GM21786 (cell line): ENCODE measurements at regions not wholly inside any gene's neighbourhood (a gene's known extent, or its start where the extent isn't known, plus 50 kb on each side); places are given as distances from the start of the nearest gene placed in this dataset.

Experiments used
- ATAC-seq: cut with Tn5 transposase; IDR thresholded peaks from one replicate; pipeline ENCODE4 v1.9.1; 2021; ENCODE audit not compliant: unreplicated experiment

DNA sequence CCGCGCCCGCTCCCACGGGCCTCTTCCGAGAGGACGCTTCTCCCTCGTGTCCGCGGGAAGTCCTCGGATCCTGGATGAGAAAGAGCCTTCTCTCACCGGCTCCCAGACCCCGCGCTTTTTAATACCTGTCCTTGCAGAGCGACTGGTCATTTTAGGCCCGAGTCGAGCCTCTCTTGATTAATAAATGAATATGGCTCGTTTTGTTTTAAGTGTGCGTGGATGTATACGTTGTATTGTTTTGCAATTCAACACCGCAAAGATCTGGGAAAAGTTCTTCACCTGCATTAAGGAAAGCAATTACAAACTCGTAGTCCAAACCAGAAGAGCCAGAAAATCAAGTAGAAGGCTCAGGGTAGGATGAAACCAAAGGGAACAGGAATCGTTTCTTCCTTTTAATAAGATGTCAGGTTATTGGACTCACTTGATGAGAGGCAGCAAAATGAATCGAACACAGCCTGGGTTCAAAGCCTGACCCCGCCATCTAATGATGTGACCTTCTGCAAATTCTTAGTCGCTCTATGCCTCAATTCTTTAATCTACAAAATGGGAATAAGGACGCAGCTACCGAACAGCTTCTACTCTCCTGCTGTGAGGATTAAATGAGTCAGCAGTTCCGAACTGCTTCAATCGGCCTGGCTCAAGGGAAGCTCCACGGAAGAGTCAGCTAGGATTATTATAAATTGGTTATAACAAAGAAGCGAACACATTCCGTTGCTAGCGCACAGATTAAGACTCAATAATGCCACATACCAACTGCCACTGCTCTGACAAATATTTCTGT is 277.8 kb upstream of the NEBL start:
- ATAC-seq, result no peak

DNA sequence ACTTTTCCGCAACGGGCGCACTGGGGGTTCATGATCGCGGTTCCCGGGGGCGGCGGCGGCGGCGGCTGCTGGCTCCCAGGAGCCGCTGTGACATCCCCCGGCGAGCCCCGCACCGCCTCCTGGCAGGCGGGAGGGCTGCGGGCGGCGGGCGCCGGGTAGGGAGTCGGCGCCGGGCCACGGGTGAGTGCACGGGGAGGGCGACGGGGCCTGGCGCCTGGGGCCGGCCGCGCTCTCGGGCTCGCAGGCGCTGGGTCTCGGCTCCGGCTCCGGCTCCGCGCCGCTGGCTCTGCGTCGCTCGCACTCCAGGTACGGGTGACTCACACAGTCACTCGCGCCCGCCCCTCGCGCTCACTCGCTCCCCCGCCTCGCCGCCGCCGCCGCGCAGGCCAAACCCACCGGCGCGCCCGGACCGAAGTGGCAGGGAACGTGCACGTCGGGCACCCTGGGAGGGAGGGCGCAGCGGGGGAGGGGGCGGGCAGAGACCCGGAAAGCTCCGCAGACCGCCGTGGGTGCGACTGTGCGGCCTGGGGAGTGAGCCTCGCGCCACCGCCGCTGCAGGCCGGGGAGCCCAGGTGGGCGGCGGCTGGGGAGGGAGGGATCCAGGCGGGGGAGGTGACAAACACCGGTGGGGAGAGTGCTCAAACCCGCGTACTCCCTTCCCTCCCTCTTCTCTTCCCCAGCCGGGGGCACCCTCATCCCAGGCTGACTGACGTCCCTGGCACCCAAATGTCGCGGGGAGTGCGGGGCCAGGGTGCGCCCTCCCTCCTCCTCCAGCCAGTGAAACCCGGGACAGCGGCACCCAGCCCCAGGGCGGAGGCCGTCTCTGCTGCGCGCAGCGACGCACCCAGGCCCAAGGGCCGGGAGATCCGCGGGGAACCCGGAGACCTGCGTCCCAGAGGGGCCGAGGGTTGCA is 276.9 kb upstream of the NEBL start:
- ATAC-seq, result peak; percentile 49

DNA sequence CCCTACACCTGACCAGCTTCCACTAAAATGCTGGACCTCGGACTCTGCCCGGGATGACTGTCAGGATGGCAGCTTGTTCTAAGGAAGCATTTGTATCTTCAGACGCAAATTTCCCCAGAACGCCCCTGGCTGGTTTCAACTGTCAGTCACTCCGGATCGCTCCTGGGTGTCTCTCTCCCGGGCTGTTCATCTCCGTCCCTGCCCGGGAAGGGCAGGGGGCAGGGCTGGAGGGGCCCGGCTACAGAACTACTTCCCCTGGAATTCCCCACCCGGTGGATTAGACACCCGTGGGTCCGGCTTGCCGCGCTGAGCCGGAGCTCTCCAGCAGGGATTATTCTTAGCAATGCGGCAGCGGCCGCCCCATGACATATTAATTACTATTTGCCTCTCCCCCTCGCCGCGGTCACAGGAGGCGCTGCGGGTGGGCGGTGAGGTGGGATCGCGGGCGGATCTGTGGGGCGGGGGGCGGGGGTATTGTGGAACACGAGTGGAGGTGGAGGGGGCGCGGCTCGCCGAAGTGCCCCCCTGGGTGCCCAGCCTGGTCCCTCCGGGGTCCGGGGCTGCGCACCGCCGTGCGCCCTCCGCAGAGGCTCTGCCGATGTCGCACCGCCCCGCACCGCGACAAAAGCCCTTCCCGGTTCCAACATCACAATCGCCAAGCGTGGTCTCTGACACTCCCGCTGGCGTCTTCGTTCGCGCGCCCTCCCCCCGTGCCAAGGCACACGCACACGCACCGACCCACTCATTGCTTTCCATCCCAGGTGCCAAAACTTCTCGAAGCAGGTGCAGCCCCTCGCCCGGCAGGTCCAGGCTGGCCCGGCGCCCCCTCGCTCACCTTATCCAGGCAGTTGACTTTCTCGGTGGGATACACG is 276.1 kb upstream of the NEBL start:
- no peak for ATAC-seq

DNA sequence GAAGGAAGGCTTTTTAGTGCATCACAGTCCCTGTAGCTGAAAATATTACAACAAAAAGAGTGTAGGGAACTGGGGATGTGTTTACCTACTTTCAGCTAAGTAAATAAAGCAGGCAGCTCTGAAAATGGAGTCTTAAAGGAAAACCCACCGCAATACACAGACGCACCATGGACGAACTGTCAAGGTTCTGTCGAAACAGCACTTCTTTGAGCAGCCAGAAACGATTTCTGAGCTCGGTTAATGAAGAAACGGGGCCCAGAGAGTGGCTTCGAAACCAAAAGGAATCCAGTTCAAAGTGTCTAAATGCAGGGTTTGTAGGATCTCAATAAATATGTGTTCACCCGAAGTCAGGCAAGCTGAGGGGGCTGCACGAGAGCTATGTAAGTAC is 275.4 kb upstream of the NEBL start:
- no peak for ATAC-seq

DNA sequence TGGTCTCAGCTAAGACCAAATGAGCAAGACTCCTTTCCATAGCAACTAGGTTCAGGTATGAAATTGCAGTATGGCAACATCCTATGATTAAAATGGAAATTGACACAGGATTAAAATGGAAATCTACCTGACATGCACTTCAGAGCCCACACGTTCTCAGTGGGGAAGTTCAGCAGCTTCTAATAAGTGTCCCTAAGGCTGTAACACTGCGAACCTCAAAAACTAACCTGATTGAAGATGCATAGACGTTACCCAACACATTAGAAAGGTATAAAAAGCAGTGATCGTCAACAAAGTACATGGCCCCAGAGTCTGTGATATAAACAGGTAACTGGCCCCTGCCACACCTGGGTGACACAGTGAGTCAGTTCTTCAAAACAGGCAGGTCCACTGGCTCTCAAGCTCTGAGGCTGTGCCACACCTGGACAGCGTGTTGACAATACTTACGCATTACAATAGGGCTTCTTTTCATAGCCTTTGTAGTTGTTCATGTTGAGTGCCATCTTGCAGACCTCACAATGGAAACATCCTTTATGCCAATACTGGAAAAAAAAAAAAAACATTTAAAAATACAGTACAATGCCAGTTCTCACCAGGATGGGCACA is 274.9 kb upstream of the NEBL start:
- ATAC-seq, result no peak

DNA sequence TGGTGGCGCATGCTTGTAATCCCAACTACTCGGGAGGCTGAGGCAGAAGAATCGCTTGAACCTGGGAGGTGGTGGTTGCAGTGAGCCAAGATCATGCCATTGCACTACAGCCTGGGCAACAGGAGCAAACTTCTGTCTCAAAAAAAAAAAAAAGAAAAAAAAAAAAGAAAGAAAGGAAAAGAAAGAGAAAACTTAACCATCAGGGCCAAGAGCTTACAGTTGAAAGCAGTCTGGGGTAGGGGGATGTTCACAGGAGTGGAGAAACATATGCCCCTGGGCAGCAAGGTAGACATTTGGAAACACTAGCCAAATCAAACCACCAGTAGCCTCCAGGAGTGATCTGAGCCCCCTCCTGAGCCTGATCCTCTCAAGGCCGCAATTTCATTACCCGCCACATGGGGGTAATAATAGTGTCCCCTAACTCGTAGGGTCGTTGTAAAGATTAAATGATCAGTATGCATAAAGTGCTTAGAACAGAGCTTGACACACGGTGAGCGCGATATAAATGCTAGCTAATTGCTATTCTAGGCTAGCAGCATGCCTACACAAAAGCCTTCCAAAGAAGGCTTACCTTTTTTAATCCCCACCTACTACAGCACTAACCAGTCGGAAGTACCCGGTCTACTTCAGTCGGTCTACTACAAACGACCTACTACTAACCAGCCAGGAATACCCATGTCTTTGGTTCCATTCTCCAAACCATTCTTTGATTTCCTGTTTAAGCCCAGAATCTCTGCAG is 274.3 kb upstream of the NEBL start:
- ATAC-seq, result no peak

DNA sequence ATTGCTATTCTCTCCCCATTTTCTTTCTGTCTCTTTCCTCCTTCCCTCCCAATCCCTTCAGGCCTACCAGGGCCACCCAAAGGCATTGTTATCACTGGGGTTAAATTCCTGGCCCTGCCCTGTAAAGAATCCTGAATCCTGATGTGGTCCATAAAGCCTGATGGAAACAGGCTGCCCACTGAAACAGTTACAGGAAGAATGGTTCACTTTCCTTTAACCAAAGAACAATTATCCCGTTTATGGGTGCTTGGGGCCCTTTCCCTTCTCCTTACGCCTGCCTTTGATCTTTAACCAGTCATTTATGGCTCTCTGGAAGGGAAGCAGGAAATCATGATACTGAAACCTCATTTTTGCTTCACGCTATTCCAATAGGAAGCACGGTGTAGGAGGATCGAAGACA is 273.1 kb upstream of the NEBL start:
- no peak for ATAC-seq

DNA sequence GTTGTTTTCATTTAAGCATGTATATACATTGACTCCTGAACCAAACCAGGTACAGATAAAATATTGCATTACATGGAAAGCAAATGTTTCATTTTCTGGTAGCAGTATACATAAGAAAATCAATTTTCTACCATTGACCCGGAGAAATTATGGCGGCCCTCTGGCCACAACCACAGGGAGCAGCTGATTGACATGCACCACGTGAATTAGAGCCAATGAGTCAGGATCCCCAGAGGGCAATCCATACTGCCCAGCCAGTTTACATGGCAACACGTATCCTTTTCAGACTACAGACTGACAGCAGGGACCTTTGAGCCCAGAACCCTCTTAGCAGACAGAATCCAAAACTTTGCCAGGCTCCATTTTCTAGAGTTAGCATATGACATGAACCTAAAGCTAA is 272.2 kb upstream of the NEBL start:
- ATAC-seq, result no peak

DNA sequence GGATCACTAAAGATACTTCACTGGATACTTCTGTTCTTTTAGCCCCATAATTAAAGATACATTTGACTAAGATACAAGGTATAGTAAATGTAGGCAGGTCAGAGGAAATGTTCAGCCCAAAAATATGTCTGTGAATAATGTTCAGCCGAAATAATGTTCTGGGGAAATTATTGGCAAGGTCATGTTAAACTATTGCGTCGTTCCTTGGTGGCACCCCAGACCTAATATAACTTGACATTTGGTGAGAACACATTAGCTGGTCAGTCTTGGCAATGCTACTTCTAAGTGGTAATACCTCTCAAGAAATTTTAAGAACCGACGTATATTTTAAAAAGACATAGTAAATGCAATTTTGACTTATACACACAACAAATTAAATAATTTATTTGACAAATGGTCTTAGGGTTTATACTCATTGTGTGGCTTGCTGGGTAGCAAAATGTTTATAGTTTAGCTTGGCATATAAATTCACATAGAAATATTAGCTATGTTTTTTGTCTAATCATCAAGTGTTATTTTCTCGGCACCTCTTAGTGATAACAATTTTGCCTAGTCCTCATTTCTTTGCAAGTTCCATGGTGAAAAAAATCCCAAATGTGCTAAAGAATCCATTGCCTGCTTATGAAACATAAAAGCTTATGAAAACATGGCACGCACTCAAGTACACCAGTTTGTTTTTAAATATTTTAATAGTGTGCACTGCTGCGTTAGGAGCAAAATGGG is 270.3 kb upstream of the NEBL start:
- ATAC-seq, result no peak

DNA sequence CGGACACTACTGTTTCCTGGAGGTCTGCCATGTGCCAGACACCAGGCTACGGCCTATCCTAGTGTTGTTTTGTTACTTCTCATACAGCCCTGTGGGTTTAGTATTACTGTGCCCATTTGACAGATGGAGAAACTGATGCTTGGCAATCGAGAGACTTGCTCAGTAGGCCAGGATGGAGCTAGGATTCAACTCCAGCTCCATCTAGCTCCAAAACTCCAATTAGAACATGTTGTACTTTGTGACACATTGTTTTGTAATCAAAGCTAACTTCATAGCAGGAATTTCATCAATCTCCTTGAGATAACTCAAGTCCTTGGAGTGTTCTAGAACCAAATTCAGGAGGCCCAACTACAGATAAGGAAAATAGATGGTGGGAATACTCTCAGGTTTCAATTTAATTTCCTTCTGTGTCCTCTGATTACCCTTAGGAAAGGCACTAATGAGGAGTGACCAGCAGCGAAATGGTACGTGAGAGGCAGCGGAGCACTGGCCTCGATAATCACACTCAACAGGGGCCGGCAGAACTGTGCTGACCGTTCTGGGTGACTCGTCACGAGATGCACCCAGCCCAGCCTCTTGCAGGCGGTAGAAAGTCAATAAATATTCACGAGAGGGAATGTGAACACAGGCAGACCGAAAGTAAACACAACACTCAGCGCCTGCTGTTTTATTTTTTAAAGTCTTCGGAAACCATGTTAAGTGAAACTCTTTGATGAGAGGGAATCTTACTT is 269.6 kb upstream of the NEBL start:
- no peak for ATAC-seq

DNA sequence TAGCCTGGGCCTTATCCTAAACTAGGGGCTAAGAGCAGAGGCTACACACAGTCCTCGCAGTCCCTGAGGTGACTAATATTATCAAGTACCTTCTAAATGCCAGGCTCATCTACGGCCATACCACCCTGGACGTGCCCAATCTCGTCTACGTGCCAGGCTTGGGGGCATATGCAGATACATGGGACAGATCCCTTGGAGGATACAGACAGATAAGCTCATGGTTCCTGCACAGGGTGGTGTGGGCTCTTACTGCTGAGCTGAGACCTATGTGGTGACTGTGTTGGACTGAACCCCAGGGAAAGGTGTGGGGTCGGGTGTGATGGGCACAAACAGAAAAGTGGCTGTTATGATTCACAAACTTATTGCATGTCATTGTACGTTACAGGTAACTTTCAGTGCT is 268.4 kb upstream of the NEBL start:
- no peak for ATAC-seq

DNA sequence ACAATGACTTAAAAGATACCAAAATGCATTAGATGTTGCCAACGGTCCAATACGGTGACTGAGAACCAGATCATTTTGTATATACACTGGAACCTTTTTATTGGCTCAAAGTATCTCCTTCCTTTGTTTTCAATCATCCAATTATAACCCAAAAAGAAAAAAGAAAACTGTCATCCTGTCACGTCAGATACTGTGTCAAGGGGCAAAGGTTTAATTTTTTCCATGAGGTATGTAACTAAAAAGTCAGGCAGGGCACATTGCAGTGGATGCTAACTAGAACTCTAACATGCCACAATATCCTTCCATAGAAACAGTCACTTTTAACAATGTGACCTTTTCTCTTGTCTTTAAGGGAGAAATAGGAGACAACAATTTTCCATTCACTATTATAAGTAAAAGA is 267.6 kb upstream of the NEBL start:
- ATAC-seq, result no peak

DNA sequence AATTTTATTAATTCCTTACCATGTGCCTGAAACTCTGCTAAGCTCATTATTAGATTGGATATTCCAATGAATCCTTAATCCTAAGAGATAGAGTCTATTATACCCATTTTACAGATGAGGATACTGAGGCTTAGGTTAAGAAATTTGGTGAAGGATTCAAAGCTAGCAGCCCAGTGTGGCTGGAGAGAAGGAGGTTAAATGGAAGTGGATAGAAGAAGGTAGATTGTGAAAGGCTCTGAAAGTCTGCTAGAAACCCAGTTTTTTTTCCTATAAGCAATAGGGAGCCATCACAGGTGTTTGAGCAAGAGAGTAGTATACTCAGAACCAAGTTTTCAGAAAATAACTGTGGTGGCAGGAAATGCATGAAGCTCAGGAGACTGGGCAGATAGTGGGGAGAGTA is 265.8 kb upstream of the NEBL start:
- no peak for ATAC-seq

DNA sequence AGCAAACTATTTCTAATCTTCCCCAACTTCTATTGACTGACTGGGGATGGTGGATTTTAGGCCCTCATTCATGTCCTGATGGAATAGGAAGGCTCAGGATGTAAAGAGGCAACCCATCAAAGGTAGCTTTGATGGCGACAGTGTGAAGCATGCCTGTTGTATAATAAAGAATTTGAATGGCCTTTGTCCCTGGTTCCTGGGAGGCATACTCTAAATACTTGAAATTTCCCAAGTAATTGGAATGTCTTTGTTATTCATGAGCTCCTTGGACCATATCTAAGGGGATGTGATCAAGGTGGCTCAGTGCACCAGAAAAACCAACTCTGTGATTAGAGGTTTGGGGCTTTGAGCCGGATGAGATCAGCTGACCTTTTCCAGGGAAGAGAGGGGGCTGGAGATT is 264.5 kb upstream of the NEBL start:
- no peak for ATAC-seq

DNA sequence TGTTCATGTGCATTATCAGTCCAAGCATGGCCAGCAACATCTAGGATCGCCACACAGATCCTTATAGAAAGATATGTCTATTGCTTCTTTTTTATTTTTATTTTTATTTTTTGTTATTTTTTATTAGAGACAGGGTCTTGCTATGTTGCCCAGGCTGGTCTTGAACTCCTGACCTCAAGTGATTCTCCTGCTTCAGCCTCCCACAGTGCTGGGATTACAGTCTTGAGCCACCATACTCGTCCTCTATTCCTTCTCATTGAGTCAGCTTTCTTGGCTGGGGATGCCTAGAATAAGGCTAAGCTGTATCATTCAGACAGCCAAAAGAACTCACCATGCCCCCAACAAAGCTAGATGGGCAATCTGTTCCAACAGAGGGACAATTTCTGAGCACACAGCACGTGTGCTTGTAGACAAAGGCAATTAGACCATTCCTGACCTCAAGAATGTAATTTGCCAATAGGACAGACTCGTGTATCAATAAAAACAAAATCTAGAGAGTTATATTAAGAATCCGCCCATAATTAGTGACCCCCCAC is 264.0 kb upstream of the NEBL start:
- no peak for ATAC-seq

DNA sequence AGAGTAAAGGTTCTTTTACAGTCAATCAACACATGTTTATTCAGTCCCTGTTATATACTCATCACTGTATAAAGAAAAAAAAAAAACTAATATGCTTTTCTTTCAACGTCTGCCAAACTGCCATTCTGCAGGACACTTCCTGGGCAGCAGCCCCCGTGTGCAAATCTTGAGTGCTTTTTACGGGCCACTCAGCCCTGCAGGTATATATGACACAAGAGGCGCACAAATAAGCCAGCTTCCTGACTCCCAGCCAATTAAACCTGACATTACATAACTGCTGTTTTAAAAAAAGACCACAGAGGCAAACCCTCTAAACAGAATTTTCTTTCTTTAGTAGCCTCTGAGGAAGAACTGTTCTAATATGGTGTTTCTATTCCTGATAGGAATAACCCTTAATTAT is 263.0 kb upstream of the NEBL start:
- no peak for ATAC-seq

DNA sequence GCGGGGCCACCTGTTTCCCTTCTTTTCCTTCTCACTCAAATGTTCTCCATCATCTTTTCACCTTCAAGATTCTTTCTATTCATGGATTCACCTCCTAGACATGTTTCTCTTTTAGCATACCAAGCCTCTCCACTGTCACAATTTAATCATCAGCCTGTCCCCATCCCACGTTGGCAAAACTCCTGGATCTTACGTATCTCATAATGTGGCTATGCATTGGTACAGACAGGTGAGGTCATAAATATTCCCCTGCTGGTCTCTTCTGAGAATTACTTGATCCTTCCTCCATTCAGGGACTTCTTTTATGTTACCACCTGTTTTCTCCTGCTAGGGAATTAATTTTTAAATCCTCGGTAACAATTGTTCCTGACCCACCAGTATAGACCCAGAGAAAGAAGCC is 262.6 kb upstream of the NEBL start:
- no peak for ATAC-seq

DNA sequence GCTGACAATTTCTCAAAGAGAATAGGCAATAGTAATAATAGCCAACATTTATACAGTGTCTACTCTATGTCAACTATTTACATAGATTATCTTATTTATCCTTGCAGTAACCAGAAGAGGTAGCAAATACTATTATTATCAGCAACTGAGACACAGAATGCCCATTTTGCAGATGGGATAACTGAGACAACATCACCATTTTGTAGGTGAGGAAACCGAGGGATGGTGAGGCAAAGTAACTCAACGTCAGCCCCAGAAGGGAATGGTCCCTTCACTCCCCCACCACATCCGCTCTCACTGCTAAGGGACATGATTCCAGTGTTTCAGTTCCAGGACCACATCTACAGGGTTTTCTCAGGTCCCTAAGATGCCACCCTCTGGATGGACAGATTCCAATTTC is 261.2 kb upstream of the NEBL start:
- no peak for ATAC-seq

DNA sequence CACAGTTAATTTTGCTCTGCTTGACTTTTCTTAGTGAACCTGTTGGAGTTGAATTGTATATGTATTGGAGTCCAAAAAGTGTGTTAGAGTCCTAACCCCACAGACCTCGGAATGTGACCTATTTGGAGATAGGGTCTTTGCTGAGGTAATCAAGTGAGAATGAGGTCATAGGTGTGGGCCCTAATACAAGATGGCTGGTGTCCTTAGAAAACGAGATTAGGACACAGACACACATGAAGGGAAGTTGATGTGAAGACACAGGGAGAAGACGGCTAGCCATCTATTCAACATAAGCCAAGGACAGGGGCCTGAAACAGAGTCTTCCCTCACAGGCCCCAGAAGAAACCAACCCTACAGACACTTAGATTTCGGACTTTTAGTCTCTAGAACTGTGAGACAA is 260.6 kb upstream of the NEBL start:
- no peak for ATAC-seq
